Sigmoid colon (tissue), 4 donors: ENCODE measurements at regions not wholly inside any gene's neighbourhood (a gene's known extent, or its start where the extent isn't known, plus 50 kb on each side); places are given as distances from the start of the nearest gene placed in this dataset.

Experiments
- EP300 ChIP-seq, 4 donors: sonication (generic); formaldehyde crosslinking; IDR thresholded peaks; one replicate each; pipeline ENCODE4 v1.6.1; 2017; ENCODE audit warnings: antibody characterized with exemption in 4 of 4
- POLR2A ChIP-seq, 2 donors: fragments of 450-650 bp; IDR thresholded peaks; one replicate each; pipeline ENCODE4 v1.6.1; 2016; ENCODE audit warnings: antibody characterized with exemption in 2 of 2, mild to moderate bottlenecking in 2 of 2, moderate library complexity in 2 of 2

- no peak for TF ChIP-seq EP300 (IDR thresholded peaks at IDR 0.05)
- TF ChIP-seq POLR2A (IDR thresholded peaks at IDR 0.05) = no peak
Observed at GRCh38 chr20:51080516-51080915, 57.6 kb upstream of the KCNG1 start.
